SU-DHL-6 (cell line): ENCODE measurements at regions not wholly inside any gene's neighbourhood (a gene's known extent, or its start where the extent isn't known, plus 50 kb on each side); places are given as distances from the start of the nearest gene placed in this dataset.
A peak's percentile ranks its signal among the peaks of the same experiment; 100 is the strongest.
"Not testable (repeated sequence)": the region's sequence is repeated elsewhere in the genome, so short reads cannot be mapped to it uniquely, and the experiment has no call there.

ENCODE experiments used
- H2AFZ ChIP-seq: fragments of 200-600 bp; sonication (generic); 2 replicates; pipeline ENCODE4 v1.6.1; 2014; ENCODE audit warnings: low read depth, mild to moderate bottlenecking, moderate library complexity, mixed read lengths, antibody characterized with exemption, low read length; ENCODE audit not compliant: severe bottlenecking
- H3F3A ChIP-seq: fragments of 200-600 bp; shearing (Covaris generic); 2 replicates; pipeline ENCODE4 v1.6.0; 2016; ENCODE audit warnings: antibody characterized with exemption, mild to moderate bottlenecking; ENCODE audit not compliant: insufficient read depth
- H3K27ac ChIP-seq: fragments of 200-600 bp; sonication (generic); 2 replicates; pipeline ENCODE4 v1.5.1; 2016; ENCODE audit warnings: low read depth, mild to moderate bottlenecking, low read length, moderate library complexity, mixed read lengths
- H3K27me3 ChIP-seq: fragments of 200-600 bp; sonication (generic), shearing (Covaris generic); 2 replicates; pipeline ENCODE4 v1.6.0; 2014; ENCODE audit warnings: mild to moderate bottlenecking, low read length
- H3K36me3 ChIP-seq: fragments of 200-600 bp; sonication (generic); 2 replicates; pipeline ENCODE4 v1.6.1; 2014; ENCODE audit warnings: mild to moderate bottlenecking, low read length, mixed read lengths
- H3K4me2 ChIP-seq: fragments of 300-600, 200-600 bp; shearing (Covaris generic), sonication (generic); 2 replicates; pipeline ENCODE4 v1.6.0; 2014; ENCODE audit warnings: low read length, low read depth, mild to moderate bottlenecking; ENCODE audit not compliant: poor library complexity, severe bottlenecking
- H3K4me3 ChIP-seq: fragments of 200-600 bp; sonication (generic); 2 replicates; pipeline ENCODE4 v1.5.1; 2014; ENCODE audit warnings: antibody characterized with exemption, low read length, mild to moderate bottlenecking, mixed read lengths; ENCODE audit not compliant: insufficient read depth, poor library complexity, severe bottlenecking
- H3K79me2 ChIP-seq: fragments of 200-600 bp; sonication (generic); 2 replicates; pipeline ENCODE4 v1.6.1; 2014; ENCODE audit warnings: mild to moderate bottlenecking, low read length, moderate library complexity; ENCODE audit not compliant: insufficient read depth
- H3K9ac ChIP-seq: fragments of 200-600 bp; sonication (generic); 2 replicates; pipeline ENCODE4 v1.7.0; 2014; ENCODE audit warnings: mild to moderate bottlenecking, low read length
- H3K9me2 ChIP-seq: fragments of 200-600 bp; sonication (generic); replicated peaks from 2 replicates; pipeline ENCODE4 v1.6.1; 2014; ENCODE audit warnings: low read length; ENCODE audit not compliant: insufficient read depth
- H3K9me3 ChIP-seq: fragments of 200-600 bp; sonication (generic); 2 replicates; pipeline ENCODE4 v1.6.1; 2014; ENCODE audit warnings: low read length, mixed read lengths; ENCODE audit not compliant: insufficient read depth
- H4K20me1 ChIP-seq: fragments of 200-600 bp; sonication (generic); 2 replicates; pipeline ENCODE4 v1.6.1; 2014; ENCODE audit warnings: low read depth, mild to moderate bottlenecking, antibody characterized with exemption, low read length, moderate library complexity, mixed read lengths

- H3K36me3 ChIP-seq, H3F3A ChIP-seq, H3K27ac ChIP-seq, H3K79me2 ChIP-seq, H3K27me3 ChIP-seq, H4K20me1 ChIP-seq, H3K9me2 ChIP-seq, H2AFZ ChIP-seq, H3K9me3 ChIP-seq: not testable (repeated sequence)
- H3K9ac ChIP-seq: peak overlapping the region; percentile 52
- peak overlapping the region; percentile 48 for H3K4me2 ChIP-seq
- peak overlapping the region; percentile 53 for H3K4me3 ChIP-seq
Observed at GRCh38 chr15:32536507-32537172, 56.6 kb upstream of the GOLGA8N start.

DNA sequence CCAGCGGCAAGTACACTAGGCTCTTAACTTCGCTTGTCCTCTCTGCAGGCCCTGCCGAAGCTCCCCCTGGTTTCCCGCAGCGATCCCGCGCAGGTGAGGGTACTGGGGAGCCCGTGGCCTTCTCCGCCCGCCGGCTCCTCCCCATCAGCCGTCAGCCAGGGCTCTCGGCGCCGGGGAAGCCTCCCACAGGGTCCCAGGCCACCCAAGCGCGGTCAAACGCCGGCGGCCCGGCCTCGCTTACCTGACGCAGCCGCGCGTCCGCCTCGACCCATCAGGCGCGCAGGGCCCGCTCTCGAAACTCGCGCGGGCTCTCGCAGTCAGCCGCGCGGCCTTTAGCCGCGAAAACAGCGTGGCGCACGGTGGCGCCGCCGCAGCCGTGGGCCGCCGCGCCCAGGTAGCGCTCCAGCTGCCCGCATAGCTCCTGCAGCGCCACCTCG, 57.2 kb upstream of the GOLGA8N start:
- not testable (repeated sequence) for H3K36me3 ChIP-seq, H3K9me3 ChIP-seq

GRCh38 chr15:32535150-32535898, 57.9 kb upstream of the GOLGA8N start:
- H3K36me3 ChIP-seq, H3K9me3 ChIP-seq, H4K20me1 ChIP-seq, H3K9ac ChIP-seq, H3K4me2 ChIP-seq, H3K9me2 ChIP-seq, H3F3A ChIP-seq, H2AFZ ChIP-seq, H3K27me3 ChIP-seq, H3K4me3 ChIP-seq, H3K27ac ChIP-seq, H3K79me2 ChIP-seq: not testable (repeated sequence)

More for the DNA sequence above, 57.2 kb upstream of the GOLGA8N start:
- not testable (repeated sequence) for H3K9me2 ChIP-seq, H3K79me2 ChIP-seq, H3K4me3 ChIP-seq, H3K27me3 ChIP-seq, H4K20me1 ChIP-seq, H3F3A ChIP-seq, H2AFZ ChIP-seq, H3K9ac ChIP-seq, H3K27ac ChIP-seq, H3K4me2 ChIP-seq

DNA sequence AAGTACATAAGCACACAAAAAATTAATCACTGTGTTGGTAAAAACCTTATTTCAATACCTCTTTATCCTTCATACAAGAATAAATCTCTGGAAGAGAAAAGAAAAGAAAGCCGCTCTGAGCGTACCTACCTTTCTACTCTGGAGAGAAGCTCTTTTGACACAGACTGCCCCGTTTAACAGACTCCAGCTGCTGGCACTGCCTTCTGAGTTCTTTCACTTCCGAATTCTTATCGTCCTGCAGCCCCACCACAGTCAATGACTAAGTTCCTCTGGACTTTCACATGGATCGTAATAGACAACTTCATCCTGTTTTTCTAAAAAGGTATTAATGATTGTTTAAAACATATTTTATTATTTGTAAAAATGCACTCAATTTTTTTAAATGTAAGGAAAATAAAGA, 67.5 kb upstream of the GOLGA8O start:
- H2AFZ ChIP-seq, H3K4me2 ChIP-seq: not testable (repeated sequence)

GRCh38 chr15:32522421-32522820, 67.0 kb upstream of the GOLGA8O start:
- H3K4me2 ChIP-seq, H3K36me3 ChIP-seq, H4K20me1 ChIP-seq, H3K4me3 ChIP-seq, H2AFZ ChIP-seq, H3K27me3 ChIP-seq, H3F3A ChIP-seq, H3K9ac ChIP-seq, H3K79me2 ChIP-seq, H3K9me2 ChIP-seq, H3K27ac ChIP-seq, H3K9me3 ChIP-seq: not testable (repeated sequence)

More for the DNA sequence above, 67.5 kb upstream of the GOLGA8O start:
- H3K4me3 ChIP-seq, H3K9me3 ChIP-seq, H3K9ac ChIP-seq, H3K27me3 ChIP-seq, H3F3A ChIP-seq, H3K9me2 ChIP-seq, H3K79me2 ChIP-seq, H4K20me1 ChIP-seq, H3K36me3 ChIP-seq, H3K27ac ChIP-seq: not testable (repeated sequence)

DNA sequence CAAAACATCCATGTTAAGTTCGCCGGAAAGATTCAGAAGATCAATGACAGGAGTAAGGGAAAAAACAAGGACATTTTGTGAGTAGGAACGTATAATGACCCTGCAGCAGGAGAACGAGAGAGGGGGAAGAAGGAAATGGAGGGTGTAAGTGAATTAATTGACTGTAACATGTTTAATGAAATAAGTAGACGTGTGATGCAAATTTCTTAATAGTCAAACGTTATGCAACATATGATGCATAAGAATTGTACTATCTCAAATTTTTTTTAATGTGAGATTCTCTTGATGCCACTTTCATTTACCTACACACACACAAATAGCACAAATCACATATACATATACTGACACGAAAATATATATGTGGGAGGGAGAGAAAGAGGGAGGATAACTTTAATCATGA, 63.5 kb upstream of the GOLGA8O start:
- not testable (repeated sequence) for H3K4me2 ChIP-seq, H3K79me2 ChIP-seq, H3K9me2 ChIP-seq, H3K4me3 ChIP-seq, H3F3A ChIP-seq, H3K27ac ChIP-seq, H3K27me3 ChIP-seq, H3K9me3 ChIP-seq, H3K9ac ChIP-seq, H4K20me1 ChIP-seq, H3K36me3 ChIP-seq, H2AFZ ChIP-seq

GRCh38 chr15:32518013-32518412, 62.6 kb upstream of the GOLGA8O start:
- not testable (repeated sequence) for H3K27ac ChIP-seq, H2AFZ ChIP-seq, H3K79me2 ChIP-seq, H3K36me3 ChIP-seq, H3K9me3 ChIP-seq, H4K20me1 ChIP-seq, H3F3A ChIP-seq, H3K27me3 ChIP-seq, H3K9me2 ChIP-seq, H3K4me3 ChIP-seq, H3K9ac ChIP-seq, H3K4me2 ChIP-seq

GRCh38 chr15:32516954-32517353, 61.5 kb upstream of the GOLGA8O start:
- H3F3A ChIP-seq, H3K9me3 ChIP-seq, H3K27ac ChIP-seq, H3K4me2 ChIP-seq, H3K36me3 ChIP-seq, H4K20me1 ChIP-seq, H2AFZ ChIP-seq, H3K9me2 ChIP-seq, H3K79me2 ChIP-seq, H3K4me3 ChIP-seq, H3K27me3 ChIP-seq, H3K9ac ChIP-seq: not testable (repeated sequence)
